ENCODE measurements at regions not wholly inside any gene's neighbourhood (a gene's known extent, or its start where the extent isn't known, plus 50 kb on each side); places are given as distances from the start of the nearest gene placed in this dataset.
A peak's percentile ranks its signal among the peaks of the same experiment; 100 is the strongest.
"Not testable (repeated sequence)": the region's sequence is repeated elsewhere in the genome, so short reads cannot be mapped to it uniquely, and the experiment has no call there.

- Histone ChIP-seq H3K4me3 (ENCODE audit: low read depth in 1 of 2, low read length in 2 of 2) (no peak overlapping the region), H3K27ac (ENCODE audit: low read depth, low read length) (no peak overlapping the region), H3K9ac (ENCODE audit: low read depth in 1 of 2, low read length in 2 of 2) (no peak overlapping the region), H3K36me3 (ENCODE audit: control insufficient read depth in 1 of 2, insufficient read depth in 2 of 2, low read length in 2 of 2) (no peaks in the 10 kb centered on the region), H3K4me1 (ENCODE audit: control insufficient read depth in 1 of 2, insufficient read depth in 2 of 2, low read length in 2 of 2) (no peaks in the 10 kb centered on the region), H3K27me3 (ENCODE audit: control insufficient read depth in 1 of 2, insufficient read depth in 2 of 2, low read length in 2 of 2) (peaks cover 0 to 13% of the 10 kb centered on the region in 2 donors), H3K9me3 (ENCODE audit: control insufficient read depth in 1 of 2, low read length in 2 of 2) (no peaks in the 10 kb centered on the region)
Measured at GRCh38 chr5:77859306-77859705, 83.2 kb upstream of the TBCA start.

DNA sequence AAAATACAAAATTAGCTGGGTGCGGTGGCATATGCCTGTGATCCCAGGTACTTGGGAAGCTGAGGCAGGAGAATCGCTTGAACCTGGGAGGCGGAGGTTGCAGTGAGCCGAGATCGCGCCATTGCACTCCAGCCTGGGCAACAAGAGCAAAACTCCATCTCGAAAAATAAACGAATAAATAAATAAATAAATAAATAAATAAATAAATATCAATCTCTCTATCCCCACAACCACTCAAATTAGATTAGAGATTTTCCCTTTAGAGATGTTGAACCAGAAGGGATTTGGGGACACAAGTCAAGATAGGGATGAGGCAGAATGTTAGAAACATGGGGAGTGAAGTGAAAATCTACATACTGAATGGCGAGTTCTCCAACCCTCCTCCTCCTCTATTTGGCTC lies 82.5 kb upstream of the TBCA start:
- not testable (repeated sequence) for H3K9ac ChIP-seq (ENCODE audit: low read depth in 1 of 2, low read length in 2 of 2); H3K36me3 ChIP-seq (ENCODE audit: control insufficient read depth in 1 of 2, insufficient read depth in 2 of 2, low read length in 2 of 2); H3K4me1 ChIP-seq (ENCODE audit: control insufficient read depth in 1 of 2, insufficient read depth in 2 of 2, low read length in 2 of 2); H3K4me3 ChIP-seq (ENCODE audit: low read depth in 1 of 2, low read length in 2 of 2); H3K9me3 ChIP-seq (ENCODE audit: control insufficient read depth in 1 of 2, low read length in 2 of 2); H3K27ac ChIP-seq (ENCODE audit: low read depth, low read length)
- peaks cover 3 to 17% of the 10 kb centered on the region in 2 donors for H3K27me3 ChIP-seq (ENCODE audit: control insufficient read depth in 1 of 2, insufficient read depth in 2 of 2, low read length in 2 of 2)

DNA sequence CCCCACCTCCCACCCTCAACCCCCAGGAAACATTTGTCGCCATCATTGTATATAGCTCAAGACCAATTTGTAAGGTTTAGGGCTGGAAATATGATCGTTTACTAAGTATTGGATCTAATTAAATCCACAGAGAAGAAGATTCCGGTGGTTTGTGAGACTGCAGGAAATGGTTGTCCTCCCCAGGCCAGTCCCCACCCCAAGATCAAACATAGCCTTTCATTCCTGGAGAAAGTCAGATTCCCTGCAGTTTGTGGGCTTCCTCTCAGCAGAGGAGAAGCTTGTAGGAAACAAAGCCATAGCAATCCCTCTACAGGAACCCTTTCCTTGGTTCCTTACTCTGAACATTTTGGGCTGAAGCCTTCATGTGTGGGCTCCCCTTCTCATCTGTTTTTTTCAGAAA lies 79.2 kb upstream of the TBCA start:
- no peaks in the 10 kb centered on the region for H3K36me3 ChIP-seq (ENCODE audit: control insufficient read depth in 1 of 2, insufficient read depth in 2 of 2, low read length in 2 of 2)
- H3K4me1 ChIP-seq (ENCODE audit: control insufficient read depth in 1 of 2, insufficient read depth in 2 of 2, low read length in 2 of 2) = peaks cover 7 to 13% of the 10 kb centered on the region in 2 donors
- no peak overlapping the region for H3K4me3 ChIP-seq (ENCODE audit: low read depth in 1 of 2, low read length in 2 of 2)
- no peak overlapping the region for H3K9ac ChIP-seq (ENCODE audit: low read depth in 1 of 2, low read length in 2 of 2)
- H3K9me3 ChIP-seq (ENCODE audit: control insufficient read depth in 1 of 2, low read length in 2 of 2) = no peaks in the 10 kb centered on the region
- H3K27me3 ChIP-seq (ENCODE audit: control insufficient read depth in 1 of 2, insufficient read depth in 2 of 2, low read length in 2 of 2) = peaks cover 17 to 47% of the 10 kb centered on the region in 2 donors
- no peak overlapping the region for H3K27ac ChIP-seq (ENCODE audit: low read depth, low read length)

GRCh38 chr5:77853353-77853907 lies 77.3 kb upstream of the TBCA start:
- Histone ChIP-seq H3K4me1 (ENCODE audit: control insufficient read depth in 1 of 2, insufficient read depth in 2 of 2, low read length in 2 of 2) (peaks cover 7 to 13% of the 10 kb centered on the region in 2 donors), H3K27ac (ENCODE audit: low read depth, low read length) (no peak overlapping the region), H3K4me3 (ENCODE audit: low read depth in 1 of 2, low read length in 2 of 2) (no peak overlapping the region), H3K27me3 (ENCODE audit: control insufficient read depth in 1 of 2, insufficient read depth in 2 of 2, low read length in 2 of 2) (peaks cover 17 to 48% of the 10 kb centered on the region in 2 donors), H3K36me3 (ENCODE audit: control insufficient read depth in 1 of 2, insufficient read depth in 2 of 2, low read length in 2 of 2) (no peaks in the 10 kb centered on the region), H3K9ac (ENCODE audit: low read depth in 1 of 2, low read length in 2 of 2) (no peak overlapping the region), H3K9me3 (ENCODE audit: control insufficient read depth in 1 of 2, low read length in 2 of 2) (no peaks in the 10 kb centered on the region)

DNA sequence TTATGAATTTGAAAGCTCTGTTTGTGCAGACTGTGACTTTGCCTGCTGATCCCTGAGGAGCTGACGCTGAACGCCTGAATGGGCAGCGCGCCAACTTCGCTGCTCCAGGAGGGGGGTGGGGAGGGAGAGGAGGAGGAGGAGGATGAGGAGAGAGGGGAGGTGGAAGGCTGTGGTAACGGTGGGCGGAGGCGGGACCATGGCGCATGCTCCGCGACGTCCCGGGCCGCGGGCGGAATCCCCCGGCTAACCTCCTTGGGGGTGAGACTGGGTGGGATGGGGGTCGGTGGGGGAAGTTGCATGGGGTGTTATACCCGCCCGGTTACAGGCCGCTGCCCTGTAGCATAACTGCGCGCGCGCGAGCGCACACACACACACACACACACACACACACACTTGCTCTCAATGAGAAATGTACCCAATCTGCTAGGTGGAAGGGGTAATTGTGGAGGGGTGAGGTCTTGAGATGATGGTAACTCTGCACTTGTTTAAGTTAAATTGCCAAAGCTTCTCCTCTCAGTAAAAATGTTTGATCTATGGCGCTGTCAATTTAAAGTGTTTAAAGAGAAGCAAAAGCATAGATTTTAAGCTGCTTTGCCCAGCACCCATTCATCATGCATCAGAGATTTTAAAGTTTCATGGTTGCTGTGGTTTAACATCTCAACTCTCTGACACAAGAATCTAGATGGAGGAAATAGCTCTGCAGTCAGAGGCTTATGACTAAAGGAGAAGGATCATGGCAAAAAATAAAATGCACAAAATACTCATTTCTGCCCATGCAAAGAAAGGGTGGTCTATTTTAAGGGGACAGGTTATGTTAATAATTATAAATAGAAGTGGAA lies 76.6 kb upstream of the TBCA start:
- Histone ChIP-seq H3K9ac (ENCODE audit: low read depth in 1 of 2, low read length in 2 of 2) (no peak overlapping the region), H3K27me3 (ENCODE audit: control insufficient read depth in 1 of 2, insufficient read depth in 2 of 2, low read length in 2 of 2) (peaks cover 19 to 55% of the 10 kb centered on the region in 2 donors)

GRCh38 chr5:77852068-77852513 lies 76.0 kb upstream of the TBCA start:
- Histone ChIP-seq H3K36me3 (ENCODE audit: control insufficient read depth in 1 of 2, insufficient read depth in 2 of 2, low read length in 2 of 2) (no peaks in the 10 kb centered on the region), H3K9ac (ENCODE audit: low read depth in 1 of 2, low read length in 2 of 2) (no peak overlapping the region), H3K4me1 (ENCODE audit: control insufficient read depth in 1 of 2, insufficient read depth in 2 of 2, low read length in 2 of 2) (peaks cover 7 to 13% of the 10 kb centered on the region in 2 donors), H3K4me3 (ENCODE audit: low read depth in 1 of 2, low read length in 2 of 2) (peak overlapping the region; percentile 71), H3K27ac (ENCODE audit: low read depth, low read length) (no peak overlapping the region), H3K27me3 (ENCODE audit: control insufficient read depth in 1 of 2, insufficient read depth in 2 of 2, low read length in 2 of 2) (peaks cover 25 to 58% of the 10 kb centered on the region in 2 donors), H3K9me3 (ENCODE audit: control insufficient read depth in 1 of 2, low read length in 2 of 2) (no peaks in the 10 kb centered on the region)

More for the DNA sequence above, 76.6 kb upstream of the TBCA start:
- no peaks in the 10 kb centered on the region for H3K36me3 ChIP-seq (ENCODE audit: control insufficient read depth in 1 of 2, insufficient read depth in 2 of 2, low read length in 2 of 2)
- H3K4me3 ChIP-seq (ENCODE audit: low read depth in 1 of 2, low read length in 2 of 2) = peak overlapping the region; percentile 71
- H3K4me1 ChIP-seq (ENCODE audit: control insufficient read depth in 1 of 2, insufficient read depth in 2 of 2, low read length in 2 of 2) = peaks cover 7 to 13% of the 10 kb centered on the region in 2 donors
- no peaks in the 10 kb centered on the region for H3K9me3 ChIP-seq (ENCODE audit: control insufficient read depth in 1 of 2, low read length in 2 of 2)
- no peak overlapping the region for H3K27ac ChIP-seq (ENCODE audit: low read depth, low read length)

- H3K4me3 ChIP-seq (ENCODE audit: low read depth in 1 of 2, low read length in 2 of 2) = peak overlapping the region; percentile 71
- H3K9me3 ChIP-seq (ENCODE audit: control insufficient read depth in 1 of 2, low read length in 2 of 2) = no peaks in the 10 kb centered on the region
- no peak overlapping the region for H3K27ac ChIP-seq (ENCODE audit: low read depth, low read length)
- no peaks in the 10 kb centered on the region for H3K36me3 ChIP-seq (ENCODE audit: control insufficient read depth in 1 of 2, insufficient read depth in 2 of 2, low read length in 2 of 2)
- peaks cover 7 to 13% of the 10 kb centered on the region in 2 donors for H3K4me1 ChIP-seq (ENCODE audit: control insufficient read depth in 1 of 2, insufficient read depth in 2 of 2, low read length in 2 of 2)
- H3K9ac ChIP-seq (ENCODE audit: low read depth in 1 of 2, low read length in 2 of 2) = no peak overlapping the region
- H3K27me3 ChIP-seq (ENCODE audit: control insufficient read depth in 1 of 2, insufficient read depth in 2 of 2, low read length in 2 of 2) = peaks cover 32 to 64% of the 10 kb centered on the region in 2 donors
Measured at GRCh38 chr5:77851176-77852067, 75.3 kb upstream of the TBCA start.

GRCh38 chr5:77850536-77851175 lies 74.5 kb upstream of the TBCA start:
- H3K9ac ChIP-seq (ENCODE audit: low read depth in 1 of 2, low read length in 2 of 2) = no peak overlapping the region
- peak overlapping the region; percentile 71 for H3K4me3 ChIP-seq (ENCODE audit: low read depth in 1 of 2, low read length in 2 of 2)
- H3K4me1 ChIP-seq (ENCODE audit: control insufficient read depth in 1 of 2, insufficient read depth in 2 of 2, low read length in 2 of 2) = peaks cover 7 to 13% of the 10 kb centered on the region in 2 donors
- H3K27ac ChIP-seq (ENCODE audit: low read depth, low read length) = no peak overlapping the region
- no peaks in the 10 kb centered on the region for H3K9me3 ChIP-seq (ENCODE audit: control insufficient read depth in 1 of 2, low read length in 2 of 2)
- peaks cover 34 to 68% of the 10 kb centered on the region in 2 donors for H3K27me3 ChIP-seq (ENCODE audit: control insufficient read depth in 1 of 2, insufficient read depth in 2 of 2, low read length in 2 of 2)
- H3K36me3 ChIP-seq (ENCODE audit: control insufficient read depth in 1 of 2, insufficient read depth in 2 of 2, low read length in 2 of 2) = no peaks in the 10 kb centered on the region

- H3K36me3 ChIP-seq (ENCODE audit: control insufficient read depth in 1 of 2, insufficient read depth in 2 of 2, low read length in 2 of 2) = no peaks in the 10 kb centered on the region
- H3K27ac ChIP-seq (ENCODE audit: low read depth, low read length) = no peak overlapping the region
- H3K4me3 ChIP-seq (ENCODE audit: low read depth in 1 of 2, low read length in 2 of 2) = no peak overlapping the region
- no peak overlapping the region for H3K9ac ChIP-seq (ENCODE audit: low read depth in 1 of 2, low read length in 2 of 2)
- peaks cover 14 to 21% of the 10 kb centered on the region in 2 donors for H3K4me1 ChIP-seq (ENCODE audit: control insufficient read depth in 1 of 2, insufficient read depth in 2 of 2, low read length in 2 of 2)
- peaks cover 41 to 74% of the 10 kb centered on the region in 2 donors for H3K27me3 ChIP-seq (ENCODE audit: control insufficient read depth in 1 of 2, insufficient read depth in 2 of 2, low read length in 2 of 2)
- H3K9me3 ChIP-seq (ENCODE audit: control insufficient read depth in 1 of 2, low read length in 2 of 2) = no peaks in the 10 kb centered on the region
Measured at GRCh38 chr5:77849308-77849900, 73.3 kb upstream of the TBCA start.

Data from duodenal mucosa (tissue), 2 donors.